Vagina (tissue), 2 donors: ENCODE measurements at regions not wholly inside any gene's neighbourhood (a gene's known extent, or its start where the extent isn't known, plus 50 kb on each side); places are given as distances from the start of the nearest gene placed in this dataset.

Source experiments
- DNase-seq, 2 donors: peaks; one replicate each; pipeline ENCODE4 v3.0.0-alpha.2; 2017; ENCODE audit errors: extremely low spot score in 2 of 2
- H3K27ac ChIP-seq: fragments of 200-600 bp; sonication (generic); one replicate; pipeline ENCODE4 v1.5.1; 2019
- H3K27me3 ChIP-seq: fragments of 200-600 bp; sonication (generic); one replicate; pipeline ENCODE4 v1.5.1; 2019
- H3K36me3 ChIP-seq, 2 donors: fragments of 200-600 bp; sonication (generic); one replicate each; pipeline ENCODE4 v1.5.1; 2017 to 2019
- H3K4me1 ChIP-seq: fragments of 200-600 bp; sonication (generic); one replicate; pipeline ENCODE4 v1.5.1; 2019
- H3K4me3 ChIP-seq, 2 donors: fragments of 200-600 bp; sonication (generic); 1 replicate in 1 of 2; 2 replicates in 1 of 2; pipeline ENCODE4 v1.5.1; 2016 to 2019
- H3K9me3 ChIP-seq: fragments of 200-600 bp; sonication (generic); one replicate; pipeline ENCODE4 v1.5.1; 2019
- CTCF ChIP-seq, 3 experiments: fragments of 450-650 bp in 2 of 3; fragments of 200-600 bp in 1 of 3; sonication (generic) in 1 of 3; IDR thresholded peaks; one replicate each; pipeline ENCODE4 v1.5.1; 2017 to 2019; ENCODE audit warnings: antibody characterized with exemption in 3 of 3, mild to moderate bottlenecking in 2 of 3, moderate library complexity in 2 of 3
- POLR2A ChIP-seq, 2 donors: fragments of 450-650 bp; IDR thresholded peaks; one replicate each; pipeline ENCODE4 v1.6.1; 2017; ENCODE audit warnings: antibody characterized with exemption in 2 of 2, mild to moderate bottlenecking in 2 of 2, moderate library complexity in 2 of 2
- POLR2AphosphoS5 ChIP-seq, 2 donors: sonication (generic); formaldehyde crosslinking; IDR thresholded peaks; one replicate each; pipeline ENCODE4 v1.9.0; 2017; ENCODE audit warnings: antibody characterized with exemption in 2 of 2, mild to moderate bottlenecking in 2 of 2, low read depth in 1 of 2; ENCODE audit not compliant: insufficient read depth in 1 of 2
- intact Hi-C: fragments of 100-400 bp; cut with DNase I; formaldehyde crosslinking; loops from one replicate; pipeline ENCODE4 v1.15.1; 2023

- Histone ChIP-seq H3K4me3 (no peak overlapping the region), H3K27ac (no peak overlapping the region), H3K9me3 (no peaks in the 10 kb centered on the region), H3K27me3 (no peaks in the 10 kb centered on the region), H3K36me3 (no peaks in the 10 kb centered on the region), H3K4me1 (no peaks in the 10 kb centered on the region)
- intact Hi-C loops = no loop called here
- no peak for TF ChIP-seq POLR2A (IDR thresholded peaks at IDR 0.05)
- TF ChIP-seq POLR2AphosphoS5 (IDR thresholded peaks at IDR 0.05; ENCODE audit: insufficient read depth in 1 of 2, low read depth in 1 of 2) = no peak
- no peak for TF ChIP-seq CTCF (IDR thresholded peaks at IDR 0.05)
- no peak for DNase-seq
These were observed 1761.2 kb upstream of the CELF4 start for GRCh38 chr18:39326772-39327171.

GRCh38 chr18:39325973-39326372, 1760.4 kb upstream of the CELF4 start:
- TF ChIP-seq POLR2AphosphoS5 (IDR thresholded peaks at IDR 0.05; ENCODE audit: insufficient read depth in 1 of 2, low read depth in 1 of 2) (no peak), POLR2A (IDR thresholded peaks at IDR 0.05) (no peak), CTCF (IDR thresholded peaks at IDR 0.05) (no peak)

GRCh38 chr18:39319141-39319540, 1753.5 kb upstream of the CELF4 start:
- H3K4me1 ChIP-seq = no peaks in the 10 kb centered on the region
- intact Hi-C loops = no loop called here
- H3K27me3 ChIP-seq = no peaks in the 10 kb centered on the region
- H3K9me3 ChIP-seq = no peaks in the 10 kb centered on the region
- H3K27ac ChIP-seq = no peak overlapping the region
- H3K4me3 ChIP-seq = no peak overlapping the region
- H3K36me3 ChIP-seq = no peaks in the 10 kb centered on the region
- no peak for DNase-seq
- no peak for TF ChIP-seq POLR2A (IDR thresholded peaks at IDR 0.05)
- no peak for TF ChIP-seq CTCF (IDR thresholded peaks at IDR 0.05)
- TF ChIP-seq POLR2AphosphoS5 (IDR thresholded peaks at IDR 0.05; ENCODE audit: insufficient read depth in 1 of 2, low read depth in 1 of 2) = no peak

More at GRCh38 chr18:39325973-39326372, 1760.4 kb upstream of the CELF4 start:
- Histone ChIP-seq H3K9me3 (no peaks in the 10 kb centered on the region), H3K36me3 (no peaks in the 10 kb centered on the region), H3K4me3 (no peak overlapping the region), H3K27me3 (no peaks in the 10 kb centered on the region), H3K27ac (no peak overlapping the region), H3K4me1 (no peaks in the 10 kb centered on the region)
- no peak for DNase-seq
- intact Hi-C loops = no loop called here

GRCh38 chr18:39318462-39318861, 1752.9 kb upstream of the CELF4 start:
- Histone ChIP-seq H3K27me3 (no peaks in the 10 kb centered on the region), H3K27ac (no peak overlapping the region), H3K4me1 (no peaks in the 10 kb centered on the region), H3K9me3 (no peaks in the 10 kb centered on the region), H3K4me3 (no peak overlapping the region), H3K36me3 (no peaks in the 10 kb centered on the region)
- no peak for DNase-seq
- TF ChIP-seq POLR2A (IDR thresholded peaks at IDR 0.05) (no peak), POLR2AphosphoS5 (IDR thresholded peaks at IDR 0.05; ENCODE audit: insufficient read depth in 1 of 2, low read depth in 1 of 2) (no peak), CTCF (IDR thresholded peaks at IDR 0.05) (no peak)
- intact Hi-C loops = no loop called here

GRCh38 chr18:39318008-39318407, 1752.4 kb upstream of the CELF4 start:
- TF ChIP-seq CTCF (IDR thresholded peaks at IDR 0.05) (no peak), POLR2AphosphoS5 (IDR thresholded peaks at IDR 0.05; ENCODE audit: insufficient read depth in 1 of 2, low read depth in 1 of 2) (no peak), POLR2A (IDR thresholded peaks at IDR 0.05) (no peak)
- no peaks in the 10 kb centered on the region for H3K27me3 ChIP-seq

More at GRCh38 chr18:39318008-39318407, 1752.4 kb upstream of the CELF4 start:
- Histone ChIP-seq H3K27ac (no peak overlapping the region), H3K9me3 (no peaks in the 10 kb centered on the region), H3K4me1 (no peaks in the 10 kb centered on the region), H3K4me3 (no peak overlapping the region), H3K36me3 (no peaks in the 10 kb centered on the region)
- intact Hi-C loops = no loop called here
- DNase-seq = no peak
